Adrenal gland (tissue), 9 donors: ENCODE measurements at regions not wholly inside any gene's neighbourhood (a gene's known extent, or its start where the extent isn't known, plus 50 kb on each side); places are given as distances from the start of the nearest gene placed in this dataset.

Experiments used
- DNase-seq, 7 donors: peaks; one replicate each; pipeline ENCODE4 v3.0.0-alpha.2; 2019 to 2020
- H3K27ac ChIP-seq, 5 donors: fragments of 200-600 bp; sonication (generic) in 4 of 5; 1 replicate in 3 of 5; 2 replicates in 2 of 5; pipeline versions ENCODE4 v1.5.1 to v1.8.0; 2016 to 2020; ENCODE audit warnings: mild to moderate bottlenecking in 1 of 5
- H3K27me3 ChIP-seq: fragments of 200-600 bp; 2 replicates; pipeline ENCODE4 v1.8.0; 2021
- H3K36me3 ChIP-seq, 2 donors: fragments of 200-600 bp; replicated peaks in 1 of 2; 1 replicate in 1 of 2; 2 replicates in 1 of 2; pipeline versions ENCODE4 v1.5.1 to v1.8.0; 2018 to 2022
- H3K4me1 ChIP-seq, 2 donors: fragments of 200-600 bp; replicated peaks in 1 of 2; 1 replicate in 1 of 2; 2 replicates in 1 of 2; pipeline versions ENCODE4 v1.5.1 to v1.8.0; 2018 to 2021
- H3K4me3 ChIP-seq, 4 donors: fragments of 200-600 bp; sonication (generic) in 3 of 4; one replicate each; pipeline ENCODE4 v1.5.1; 2016 to 2018
- H3K9me3 ChIP-seq, 3 donors: fragments of 200-600 bp; sonication (generic) in 1 of 3; replicated peaks in 1 of 3; 1 replicate in 2 of 3; 2 replicates in 1 of 3; pipeline versions ENCODE4 v1.5.1 to v1.8.0; 2016 to 2021
- POLR2A ChIP-seq, 2 donors: fragments of 450-650 bp; IDR thresholded peaks; one replicate each; pipeline ENCODE4 v1.6.1; 2017; ENCODE audit warnings: antibody characterized with exemption in 2 of 2, mild to moderate bottlenecking in 2 of 2, moderate library complexity in 1 of 2
- WGBS, 4 donors: extraction: QIAGEN DNeasy Blood & Tissue Kit in 2 of 4; methylation state at CpG; one replicate each; pipeline versions ENCODE4 v1.1.5 to v1.1.7; 2013 to 2017; 5-methylcytosine and 5-hydroxymethylcytosine counted together
- intact Hi-C, 2 donors: fragments of 100-400 bp; cut with DNase I; formaldehyde crosslinking; loops; one replicate each; pipeline versions ENCODE4 v1.14.1 to v1.15.0; 2022 to 2023
- TF ChIP-seq, protein P1 (sequence below), 6 experiments: fragments of 450-650 bp in 4 of 6; fragments of 200-600 bp in 2 of 6; sonication (generic) in 1 of 6; IDR thresholded peaks; 1 replicate in 5 of 6; 2 replicates in 1 of 6; pipeline versions ENCODE4 v1.5.1 to v1.8.0; 2016 to 2021; ENCODE audit warnings: antibody characterized with exemption in 6 of 6, mild to moderate bottlenecking in 2 of 6, moderate library complexity in 1 of 6
- donor health status: healthy with polysubstance abuse.
- donor health status: Bipolar disorder and iron deficiency.
- donor health status: DM: yes; HTN: yes; CAD: no.
- donor health status: DM: no; HTN: no; CAD: no.
- donor health status: DM: no; HTN: no; CAD: no.

DNA sequence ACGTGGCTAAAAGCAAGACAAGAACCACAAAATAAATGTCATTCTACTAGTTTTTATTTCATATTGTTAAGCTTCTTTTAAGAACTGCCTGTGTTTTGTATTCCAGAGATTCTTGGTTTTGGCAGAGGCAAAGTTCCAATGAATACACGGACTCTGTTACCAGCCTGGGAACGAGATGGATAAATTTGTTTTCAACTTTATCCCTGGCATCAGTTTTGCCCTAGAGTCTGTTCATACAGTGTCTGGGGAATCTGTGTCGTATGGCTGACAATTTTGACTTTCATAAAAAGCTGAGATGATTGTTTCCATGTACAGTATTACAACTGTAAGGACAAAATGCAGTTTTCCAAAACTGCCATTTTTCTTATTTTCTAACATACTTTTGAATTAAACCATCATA lies 327.6 kb downstream of the TBC1D4 start:
- no peak for DNase-seq
- no peaks in the 10 kb centered on the region for H3K4me1 ChIP-seq
- no peaks in the 10 kb centered on the region for H3K27me3 ChIP-seq
- H3K36me3 ChIP-seq, result no peaks in the 10 kb centered on the region
- intact Hi-C loops, result no loop called here
- H3K9me3 ChIP-seq, result no peaks in the 10 kb centered on the region
- no peak overlapping the region for H3K4me3 ChIP-seq
- H3K27ac ChIP-seq, result no peak overlapping the region
- 50 to 56% (median 55%) methylated on average over 4 of the region's 4 CpGs for WGBS, 4 donors
- no peak for TF ChIP-seq POLR2A (IDR thresholded peaks at IDR 0.05)
- TF ChIP-seq, protein P1, sequence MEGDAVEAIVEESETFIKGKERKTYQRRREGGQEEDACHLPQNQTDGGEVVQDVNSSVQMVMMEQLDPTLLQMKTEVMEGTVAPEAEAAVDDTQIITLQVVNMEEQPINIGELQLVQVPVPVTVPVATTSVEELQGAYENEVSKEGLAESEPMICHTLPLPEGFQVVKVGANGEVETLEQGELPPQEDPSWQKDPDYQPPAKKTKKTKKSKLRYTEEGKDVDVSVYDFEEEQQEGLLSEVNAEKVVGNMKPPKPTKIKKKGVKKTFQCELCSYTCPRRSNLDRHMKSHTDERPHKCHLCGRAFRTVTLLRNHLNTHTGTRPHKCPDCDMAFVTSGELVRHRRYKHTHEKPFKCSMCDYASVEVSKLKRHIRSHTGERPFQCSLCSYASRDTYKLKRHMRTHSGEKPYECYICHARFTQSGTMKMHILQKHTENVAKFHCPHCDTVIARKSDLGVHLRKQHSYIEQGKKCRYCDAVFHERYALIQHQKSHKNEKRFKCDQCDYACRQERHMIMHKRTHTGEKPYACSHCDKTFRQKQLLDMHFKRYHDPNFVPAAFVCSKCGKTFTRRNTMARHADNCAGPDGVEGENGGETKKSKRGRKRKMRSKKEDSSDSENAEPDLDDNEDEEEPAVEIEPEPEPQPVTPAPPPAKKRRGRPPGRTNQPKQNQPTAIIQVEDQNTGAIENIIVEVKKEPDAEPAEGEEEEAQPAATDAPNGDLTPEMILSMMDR (IDR thresholded peaks at IDR 0.05), result no peak

DNA sequence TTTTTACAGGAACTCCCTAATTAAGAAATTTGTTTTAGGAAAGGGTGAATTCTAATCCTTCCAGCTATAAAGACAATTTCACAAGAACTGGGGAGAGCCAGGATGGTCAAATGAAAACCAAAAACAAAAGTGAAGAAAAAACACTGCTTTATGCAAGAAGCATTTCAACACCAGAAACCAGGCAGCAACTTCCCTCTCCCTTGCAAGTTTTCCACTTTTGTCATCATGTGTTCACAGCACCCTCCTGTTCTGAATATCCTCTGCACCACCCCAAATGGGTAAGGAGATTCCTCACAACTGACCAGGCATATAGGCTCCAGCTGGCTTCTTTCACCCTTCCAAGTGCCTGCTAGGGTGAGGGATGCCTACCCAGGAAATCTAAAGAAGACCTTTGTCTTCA lies 328.1 kb downstream of the TBC1D4 start:
- Histone ChIP-seq H3K27ac (no peak overlapping the region), H3K27me3 (no peaks in the 10 kb centered on the region), H3K4me1 (no peaks in the 10 kb centered on the region), H3K4me3 (no peak overlapping the region), H3K36me3 (no peaks in the 10 kb centered on the region), H3K9me3 (no peaks in the 10 kb centered on the region)
- TF ChIP-seq, protein P1 (IDR thresholded peaks at IDR 0.05), result no peak
- TF ChIP-seq POLR2A (IDR thresholded peaks at IDR 0.05), result no peak
- intact Hi-C loops, result no loop called here
- no peak for DNase-seq

DNA sequence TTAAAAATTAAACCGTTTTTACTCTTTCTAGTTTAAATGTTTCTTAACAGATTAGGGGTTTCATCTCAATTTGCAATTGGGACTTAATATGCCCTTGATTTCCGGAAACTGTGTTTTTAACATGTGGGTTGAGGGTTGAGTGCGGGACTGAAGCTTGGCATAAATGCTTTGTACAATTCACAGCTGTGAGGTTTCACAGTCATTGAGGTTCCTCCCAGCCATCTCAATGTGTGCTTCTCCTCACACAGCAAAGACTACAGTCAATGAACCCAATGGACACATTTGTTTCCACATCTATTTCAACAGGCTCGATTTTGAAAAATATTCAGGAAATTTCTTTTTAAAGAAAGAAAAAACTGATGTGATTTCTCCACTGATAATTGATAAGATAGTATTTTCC lies 328.6 kb downstream of the TBC1D4 start:
- H3K27me3 ChIP-seq, result no peaks in the 10 kb centered on the region
- DNase-seq, result no peak
- H3K9me3 ChIP-seq, result no peaks in the 10 kb centered on the region
- 51 to 64% (median 56%) methylated on average over 4 of the region's 4 CpGs for WGBS, 4 donors
- no peak for TF ChIP-seq POLR2A (IDR thresholded peaks at IDR 0.05)
- TF ChIP-seq, protein P1 (IDR thresholded peaks at IDR 0.05), result no peak
- H3K36me3 ChIP-seq, result no peaks in the 10 kb centered on the region
- H3K4me3 ChIP-seq, result no peak overlapping the region
- H3K27ac ChIP-seq, result no peak overlapping the region
- H3K4me1 ChIP-seq, result no peaks in the 10 kb centered on the region
- intact Hi-C loops, result no loop called here

DNA sequence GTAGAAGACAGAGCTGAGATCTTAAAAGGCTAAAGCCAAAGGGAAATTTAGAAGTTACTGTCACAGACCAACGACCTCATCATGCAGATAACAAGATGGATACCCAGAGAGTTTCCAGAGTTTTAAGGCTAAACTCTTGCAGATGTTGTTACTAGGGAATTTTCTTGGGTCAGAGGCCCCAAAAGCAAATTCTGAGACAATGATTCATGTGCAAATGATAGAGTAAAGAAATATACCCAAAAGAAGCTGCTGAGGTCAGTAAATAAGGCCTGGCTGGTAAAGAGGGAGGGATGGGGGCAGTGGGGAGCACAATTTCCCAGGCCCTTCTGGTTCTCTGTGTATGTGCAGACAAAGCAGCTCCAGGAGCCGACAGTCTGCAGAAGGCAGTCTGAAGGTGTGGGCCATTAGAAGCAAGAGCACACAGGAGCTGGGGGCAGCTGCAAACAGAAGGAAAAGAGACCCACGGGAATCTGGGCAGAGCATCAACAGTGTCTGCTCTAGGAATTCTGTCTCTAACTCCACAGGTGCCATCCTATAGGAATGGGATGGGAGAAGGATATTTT lies 330.8 kb downstream of the TBC1D4 start:
- H3K27me3 ChIP-seq, result no peaks in the 10 kb centered on the region
- H3K9me3 ChIP-seq, result no peaks in the 10 kb centered on the region
- intact Hi-C loops, result no loop called here
- H3K4me1 ChIP-seq, result no peaks in the 10 kb centered on the region
- H3K27ac ChIP-seq, result no peak overlapping the region
- TF ChIP-seq, protein P1 (IDR thresholded peaks at IDR 0.05), result no peak
- TF ChIP-seq POLR2A (IDR thresholded peaks at IDR 0.05), result no peak
- no peaks in the 10 kb centered on the region for H3K36me3 ChIP-seq
- no peak overlapping the region for H3K4me3 ChIP-seq
- no peak for DNase-seq
- WGBS, 4 donors, result 51 to 60% (median 56%) methylated on average over 3 of the region's 3 CpGs
